GM19351 (cell line): ENCODE measurements at regions not wholly inside any gene's neighbourhood (a gene's known extent, or its start where the extent isn't known, plus 50 kb on each side); places are given as distances from the start of the nearest gene placed in this dataset.

Source experiments
- ATAC-seq: cut with Tn5 transposase; IDR thresholded peaks from one replicate; pipeline ENCODE4 v1.9.1; 2021; ENCODE audit warnings: mild to moderate bottlenecking, moderate library complexity; ENCODE audit not compliant: unreplicated experiment

DNA sequence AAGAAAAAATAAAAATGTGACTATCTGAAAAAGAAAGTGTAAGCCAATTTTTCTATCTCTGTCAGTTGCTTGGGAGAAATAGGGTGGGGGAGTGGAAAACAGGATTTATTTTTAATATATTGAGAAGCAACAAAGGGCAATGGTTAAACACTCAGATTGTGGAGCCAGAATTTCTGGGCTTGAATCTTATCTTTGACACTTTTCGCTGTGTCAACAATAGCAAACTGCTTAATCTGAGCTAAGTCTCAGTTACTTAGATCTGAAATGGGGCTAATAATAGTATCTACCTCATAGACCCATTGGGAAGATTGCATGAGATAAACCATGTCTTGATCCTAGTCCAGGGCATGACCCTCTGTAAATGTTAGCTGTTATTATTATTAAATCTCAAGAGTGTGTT lies 468.1 kb downstream of the ADGRL2 start:
- no peak for ATAC-seq

DNA sequence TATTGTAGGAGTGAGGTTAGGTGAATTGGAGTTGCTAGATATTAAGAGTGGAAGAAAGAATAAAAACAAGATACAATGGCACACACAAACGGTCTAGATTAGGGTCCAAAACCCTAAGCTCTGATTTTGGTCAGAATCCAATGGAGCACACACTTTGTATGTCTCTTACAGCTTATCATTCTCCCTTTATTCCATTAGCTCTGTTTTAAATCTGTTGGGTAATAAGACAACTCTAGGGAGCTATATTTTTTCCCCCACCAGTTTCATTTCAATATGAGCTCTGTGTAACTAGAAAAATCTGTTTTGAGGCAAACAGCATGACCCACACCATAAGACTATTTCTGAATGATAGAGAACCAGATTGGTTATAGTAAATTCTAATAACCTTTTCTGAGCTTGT lies 465.6 kb downstream of the ADGRL2 start:
- no peak for ATAC-seq

DNA sequence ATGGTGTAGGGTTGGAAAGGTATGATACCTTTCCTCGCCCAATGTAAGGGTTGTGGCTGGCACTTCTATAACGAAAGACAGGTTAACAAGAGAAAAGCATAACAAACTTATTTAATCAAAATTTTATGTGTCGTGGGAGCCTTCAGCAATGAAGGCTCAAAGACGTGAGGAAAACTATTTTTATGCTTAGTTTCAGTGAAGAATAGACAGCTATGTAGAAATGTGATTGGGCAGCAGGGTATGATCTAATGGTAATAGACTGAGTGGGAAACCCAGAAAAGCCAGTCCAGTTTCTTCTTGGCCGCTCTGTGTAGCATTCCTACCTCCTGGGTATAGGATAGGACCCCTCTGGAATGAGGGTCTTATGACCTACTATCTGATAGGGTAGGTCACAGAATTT lies 464.7 kb downstream of the ADGRL2 start:
- ATAC-seq: no peak

DNA sequence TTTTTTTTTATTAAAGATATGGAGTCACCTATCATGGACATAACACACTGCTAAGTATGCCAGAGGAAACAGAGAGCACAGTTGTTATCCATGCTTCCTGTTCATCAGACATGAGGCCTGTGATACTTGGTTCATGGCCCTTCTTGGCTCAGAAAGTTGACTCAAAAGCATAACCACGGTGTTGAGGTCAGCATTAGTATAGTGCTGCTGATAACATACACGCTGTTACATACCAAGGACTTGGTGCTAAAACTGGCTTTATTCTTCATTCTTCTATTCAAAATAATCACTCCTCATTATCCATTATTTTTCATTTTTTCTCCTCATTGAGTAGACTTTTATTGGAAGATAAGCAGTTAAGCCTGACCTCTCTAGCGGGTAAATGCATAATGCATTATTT lies 464.1 kb downstream of the ADGRL2 start:
- no peak for ATAC-seq

DNA sequence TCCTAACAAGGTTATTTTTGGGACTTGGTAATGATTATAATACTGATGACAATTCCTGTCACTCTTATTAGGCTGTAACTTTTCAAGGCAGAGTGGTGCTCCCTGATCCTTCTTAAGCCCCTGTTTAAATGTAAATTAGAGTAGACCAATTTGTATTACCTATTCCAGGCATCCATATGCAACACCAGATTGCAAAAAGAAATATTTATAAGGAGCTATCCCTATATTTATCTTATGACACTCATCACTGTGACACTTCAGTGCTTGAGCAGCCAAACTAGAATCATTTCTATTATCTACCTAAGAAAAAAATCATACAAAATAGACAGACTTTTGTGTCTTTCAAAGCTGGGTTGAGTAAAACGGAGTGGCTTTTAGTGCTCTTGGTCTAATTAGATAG lies 462.7 kb downstream of the ADGRL2 start:
- no peak for ATAC-seq

DNA sequence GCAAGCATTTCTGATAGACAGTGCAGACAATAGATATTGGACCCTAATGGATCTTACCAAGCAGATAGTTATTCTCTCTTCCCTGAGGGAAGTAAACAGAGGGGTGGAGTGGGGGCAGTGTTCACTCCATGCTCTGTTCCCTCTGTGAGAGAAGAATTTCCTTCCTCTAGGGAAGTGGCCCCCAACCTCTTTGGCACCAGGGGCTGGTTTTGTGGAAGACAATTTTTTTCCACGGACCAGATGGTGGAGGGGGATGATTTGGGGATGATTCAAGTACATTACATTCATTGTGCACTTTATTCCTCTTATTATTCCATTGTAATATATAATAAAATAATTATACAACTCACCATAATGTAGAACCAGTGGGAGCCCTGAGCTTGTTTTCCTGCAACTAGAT lies 459.9 kb downstream of the ADGRL2 start:
- no peak for ATAC-seq

DNA sequence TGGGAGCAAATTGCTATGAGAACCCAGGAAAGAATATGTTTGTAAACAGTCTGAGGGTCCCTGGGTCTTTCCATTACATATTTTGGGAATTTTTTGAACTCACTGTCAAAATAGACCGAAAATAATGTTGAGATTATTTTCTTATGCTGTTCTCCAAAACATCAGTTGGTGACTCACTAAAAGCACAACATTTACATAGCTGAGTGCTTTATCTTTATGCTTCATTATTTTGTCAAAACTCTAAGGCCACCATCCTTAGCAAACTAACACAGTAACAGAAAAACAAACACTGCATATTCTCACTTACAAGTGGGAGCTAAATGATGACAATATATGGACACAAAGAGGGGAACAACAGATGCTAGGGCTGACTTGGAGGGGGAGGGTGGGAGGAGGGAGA lies 459.3 kb downstream of the ADGRL2 start:
- no peak for ATAC-seq

DNA sequence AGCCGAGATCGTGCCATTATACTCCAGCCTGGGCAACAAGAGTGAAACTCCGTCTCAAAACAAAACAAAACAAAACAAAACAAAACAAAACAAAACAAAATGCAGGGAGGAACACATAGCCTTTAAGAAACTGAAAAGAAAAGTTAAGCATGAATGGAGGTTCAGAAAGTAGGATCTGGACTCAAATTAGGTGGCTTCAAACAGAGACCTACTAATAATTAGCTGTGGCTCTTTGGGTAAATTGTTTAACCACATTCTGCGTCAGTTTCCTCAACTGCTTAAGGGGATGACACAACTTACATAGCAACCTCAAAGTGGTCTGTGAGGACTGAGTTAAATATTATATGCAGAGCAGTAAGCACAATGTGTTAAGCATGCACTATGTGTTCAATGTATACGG lies 458.2 kb downstream of the ADGRL2 start:
- no peak for ATAC-seq

DNA sequence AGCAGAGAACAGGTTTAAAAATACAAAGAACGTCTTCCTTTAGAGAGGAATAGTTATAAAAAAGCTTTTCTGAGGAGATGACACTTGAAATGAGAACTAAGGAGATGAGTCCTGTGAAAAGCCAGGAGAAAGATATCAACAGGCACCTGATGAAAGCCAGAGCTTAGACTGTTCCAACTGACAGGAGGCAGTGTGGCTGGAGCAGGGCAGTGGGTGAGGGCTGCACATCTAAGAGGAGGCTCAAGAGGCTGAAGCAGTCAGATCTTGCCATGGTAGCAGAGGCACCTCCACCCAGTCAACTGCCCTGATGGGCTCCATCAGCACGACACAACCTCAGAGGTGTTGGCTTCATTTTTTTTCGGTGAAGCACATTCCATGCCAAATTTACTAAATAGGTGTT lies 445.3 kb downstream of the ADGRL2 start:
- ATAC-seq: no peak

DNA sequence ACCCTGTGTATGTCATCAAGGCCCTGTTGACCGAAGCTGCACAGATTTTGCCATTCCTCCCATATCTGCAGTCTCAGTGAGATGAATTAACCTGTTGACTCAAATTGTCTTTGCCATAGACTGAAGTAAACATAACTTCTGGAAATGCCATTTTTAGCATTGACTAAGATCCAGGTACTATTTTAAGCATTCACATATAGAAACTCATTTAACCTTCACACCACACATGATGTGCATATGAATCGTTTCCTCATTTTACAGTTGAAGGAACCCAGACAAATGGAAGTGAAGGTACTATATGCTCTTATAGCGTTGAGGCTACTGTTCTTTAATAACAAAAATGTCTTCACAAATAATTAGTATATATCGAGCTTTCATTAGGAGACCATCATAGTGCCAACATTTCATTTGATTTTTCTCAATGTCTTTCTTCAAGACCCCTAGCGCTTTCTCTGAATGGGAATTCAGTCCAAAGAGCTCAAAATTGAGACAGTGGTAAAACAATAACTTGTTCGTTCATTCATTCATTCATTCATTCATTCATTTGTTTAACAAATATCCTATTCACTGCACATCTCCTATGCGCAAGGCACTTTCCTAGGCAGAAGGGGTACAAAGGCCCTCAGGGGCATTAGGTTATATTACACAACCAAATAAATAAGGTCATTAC lies 444.7 kb downstream of the ADGRL2 start:
- ATAC-seq: no peak

DNA sequence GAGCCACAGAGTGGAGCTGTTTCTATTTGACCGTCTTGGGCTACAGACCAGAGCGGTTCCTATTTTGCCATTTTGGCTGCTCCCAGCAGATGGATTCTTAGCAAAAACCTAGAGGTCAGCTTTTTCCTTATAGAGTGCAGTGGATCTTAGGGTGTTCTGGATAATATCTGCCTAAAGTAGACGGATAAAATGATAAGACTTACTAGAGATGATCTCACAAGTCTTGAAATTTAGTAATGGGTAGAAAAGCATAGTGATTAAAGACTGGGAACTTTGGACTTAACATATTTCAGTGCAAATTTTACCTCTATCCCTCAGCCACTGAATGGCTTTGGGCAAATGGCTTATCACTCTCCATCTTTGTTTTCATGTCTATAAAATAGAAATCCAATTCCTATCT lies 439.8 kb downstream of the ADGRL2 start:
- ATAC-seq: no peak

DNA sequence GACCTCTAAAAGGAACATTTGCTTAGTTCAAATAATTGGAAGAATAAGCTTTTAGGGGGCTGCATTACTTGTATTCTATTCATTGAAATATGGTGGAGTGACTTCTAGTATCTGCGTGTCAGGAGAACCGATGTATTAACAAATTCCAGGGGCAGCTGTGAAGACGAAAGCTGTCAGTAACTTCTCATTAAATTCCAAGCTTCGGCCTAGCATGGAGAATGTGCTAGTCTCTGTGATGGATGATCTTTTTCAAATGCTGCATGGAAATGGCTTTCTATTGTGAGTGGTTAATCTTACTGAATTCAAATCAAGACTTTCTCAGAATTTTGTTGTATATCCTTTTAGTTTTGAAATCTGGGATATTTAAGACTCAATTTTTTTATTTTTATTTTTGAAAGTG lies 429.9 kb downstream of the ADGRL2 start:
- ATAC-seq: no peak

DNA sequence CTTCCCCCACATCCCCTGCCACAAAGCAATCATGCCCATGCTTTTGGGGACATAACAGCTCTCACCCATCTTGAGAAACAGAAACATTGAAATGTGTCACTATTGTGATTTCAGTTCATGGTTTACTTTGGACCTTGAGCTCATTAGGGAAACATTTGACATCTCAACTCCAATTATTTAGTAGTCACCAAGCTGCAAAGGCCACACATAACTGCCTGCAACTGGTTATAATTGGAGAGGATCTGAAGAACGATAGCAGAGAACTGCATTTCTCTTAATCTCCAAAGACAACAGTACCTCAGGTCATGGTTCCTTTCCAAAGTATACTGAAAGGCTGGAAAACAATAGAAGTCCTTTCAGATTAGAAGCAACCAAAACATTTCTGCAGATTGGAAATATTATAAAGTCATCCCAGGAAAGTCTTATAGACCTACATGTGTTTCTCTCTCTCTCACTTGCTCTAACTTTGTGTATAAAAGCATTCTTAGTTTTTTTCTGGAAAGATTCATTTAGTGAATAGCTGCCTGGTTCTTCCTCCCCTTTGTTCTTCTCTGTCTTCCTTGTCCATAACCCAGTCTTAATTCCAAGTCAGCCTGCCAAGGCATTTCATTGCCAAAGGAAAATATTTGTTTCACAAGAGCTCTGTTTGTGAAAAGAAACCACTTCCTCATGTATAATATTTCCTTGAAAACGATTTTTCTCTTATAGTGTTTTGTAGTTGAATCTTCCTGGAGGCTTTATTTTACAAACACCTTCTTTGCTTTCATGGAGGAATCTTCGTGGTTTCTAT lies 426.8 kb downstream of the ADGRL2 start:
- no peak for ATAC-seq

DNA sequence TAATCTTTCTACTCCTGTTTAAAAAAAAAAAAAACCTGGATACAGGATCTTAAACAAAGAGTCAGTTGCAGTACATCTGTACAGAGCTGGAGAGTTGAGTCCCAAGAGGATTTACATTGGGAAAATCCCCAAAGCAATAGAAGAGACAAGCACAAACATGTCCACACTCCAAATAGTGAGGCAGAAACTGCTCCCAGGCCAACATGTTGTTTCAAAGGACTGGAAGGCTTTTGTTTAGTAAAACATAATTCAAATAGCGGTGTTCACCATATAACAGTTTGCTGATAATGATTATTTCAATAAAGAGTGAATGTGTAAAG lies 425.4 kb downstream of the ADGRL2 start:
- no peak for ATAC-seq

DNA sequence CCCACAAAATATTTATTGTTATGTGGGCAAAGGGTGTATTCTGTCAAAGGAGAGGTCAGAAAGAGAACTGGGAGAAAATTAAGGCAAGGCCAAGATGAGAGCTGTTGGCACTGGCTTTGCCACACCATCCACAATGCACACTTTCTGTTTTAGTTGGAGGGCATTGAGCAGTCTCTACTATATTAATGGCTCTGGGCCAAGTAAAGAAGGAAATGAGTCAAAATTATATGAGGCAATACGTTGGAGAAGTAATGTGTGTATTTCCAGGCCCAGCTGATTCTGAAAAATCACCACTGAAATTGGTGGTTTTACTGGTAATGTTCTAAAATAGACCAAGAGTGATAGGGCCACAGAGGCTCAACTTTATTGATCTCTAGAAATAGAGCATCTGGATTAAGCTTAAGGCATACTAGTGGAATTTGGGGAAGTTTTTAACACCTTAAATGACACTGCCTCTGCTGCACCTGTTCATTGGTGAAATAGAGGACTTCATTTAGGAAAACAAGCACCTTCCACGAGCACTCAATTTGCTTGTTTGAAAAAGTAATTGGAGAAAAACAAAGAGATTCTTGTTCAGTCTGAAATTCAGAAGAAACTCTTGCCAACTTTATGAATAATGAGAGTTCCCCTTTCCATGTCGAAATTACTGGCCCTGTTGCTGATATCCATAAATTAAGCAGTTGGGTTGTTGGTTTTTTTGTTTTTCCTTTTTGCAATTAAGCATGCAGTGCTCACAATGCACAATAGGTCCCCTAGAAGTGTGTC lies 424.9 kb downstream of the ADGRL2 start:
- no peak for ATAC-seq

DNA sequence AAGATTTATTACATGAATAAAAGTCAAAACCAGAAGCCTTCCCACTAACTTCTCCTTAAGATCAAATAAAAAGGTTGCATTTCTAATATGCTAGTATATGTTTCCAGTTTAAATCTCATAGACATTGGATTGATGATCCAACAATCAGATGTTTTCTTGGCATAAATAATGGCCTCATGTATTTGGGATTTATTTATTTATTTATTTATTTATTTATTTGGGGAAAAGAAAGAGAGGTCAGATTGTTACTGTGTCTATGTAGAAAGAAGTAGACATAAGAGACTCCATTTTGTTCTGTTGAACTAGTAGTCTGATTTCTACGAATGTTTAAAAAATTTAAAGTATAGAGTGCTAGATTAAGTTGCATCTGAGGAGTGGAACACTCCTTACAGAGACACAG lies 422.4 kb downstream of the ADGRL2 start:
- no peak for ATAC-seq

DNA sequence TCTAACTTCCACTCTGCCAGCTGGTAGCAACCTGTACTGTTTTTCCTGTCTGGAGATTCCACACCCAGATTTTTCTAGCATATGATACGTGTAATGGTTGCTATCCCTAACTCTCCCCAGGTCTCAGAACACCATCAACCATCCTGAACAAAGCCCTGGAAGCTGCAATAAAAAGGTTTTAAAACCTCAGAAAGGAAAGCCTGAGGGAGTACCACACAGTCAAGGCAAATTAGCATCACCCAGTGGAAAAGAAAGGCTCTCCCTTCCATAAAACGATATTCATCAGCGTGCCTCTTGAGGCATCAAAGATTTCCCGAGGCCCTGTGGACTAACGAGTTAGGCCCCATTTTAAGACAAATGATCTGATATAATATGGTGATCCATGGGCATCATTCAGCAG lies 421.0 kb downstream of the ADGRL2 start:
- ATAC-seq: no peak

DNA sequence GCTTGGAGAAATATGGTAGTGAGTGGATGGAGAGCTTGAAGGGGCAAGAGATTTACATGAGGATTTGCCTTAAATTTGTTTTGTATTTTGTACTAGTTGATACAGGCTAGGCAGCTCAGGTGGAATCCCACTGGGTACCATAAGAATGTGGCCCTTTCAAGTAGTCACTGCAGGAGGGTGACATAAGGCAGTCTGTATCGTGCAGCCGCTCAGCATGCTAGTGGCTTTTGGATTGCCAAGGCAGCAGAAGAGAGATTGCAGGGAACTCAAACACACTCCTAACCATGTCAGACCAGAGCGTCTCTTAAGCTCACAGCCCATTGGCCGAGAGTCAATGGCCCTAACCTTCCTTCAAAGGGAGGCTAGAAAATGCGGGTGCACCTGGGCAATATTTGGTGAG lies 420.0 kb downstream of the ADGRL2 start:
- no peak for ATAC-seq

DNA sequence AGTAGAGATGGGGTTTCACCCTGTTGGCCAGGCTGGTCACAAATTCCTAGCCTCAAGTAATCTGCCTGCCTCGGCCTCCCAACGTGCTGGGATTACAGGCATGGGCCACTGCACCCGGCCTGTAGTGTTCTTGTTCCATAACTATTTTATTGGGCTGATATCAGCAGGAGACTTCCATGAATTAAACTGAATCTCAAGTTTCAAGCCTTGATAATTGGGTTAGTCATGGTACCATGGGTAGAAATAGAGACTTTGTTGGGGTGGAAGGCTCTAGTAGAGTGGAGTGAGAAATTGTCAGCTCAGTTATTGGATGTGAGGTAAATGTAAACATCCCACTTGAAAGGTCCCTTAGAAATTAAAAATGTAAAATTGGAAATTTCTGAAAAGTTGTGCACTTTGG lies 419.1 kb downstream of the ADGRL2 start:
- ATAC-seq: no peak

DNA sequence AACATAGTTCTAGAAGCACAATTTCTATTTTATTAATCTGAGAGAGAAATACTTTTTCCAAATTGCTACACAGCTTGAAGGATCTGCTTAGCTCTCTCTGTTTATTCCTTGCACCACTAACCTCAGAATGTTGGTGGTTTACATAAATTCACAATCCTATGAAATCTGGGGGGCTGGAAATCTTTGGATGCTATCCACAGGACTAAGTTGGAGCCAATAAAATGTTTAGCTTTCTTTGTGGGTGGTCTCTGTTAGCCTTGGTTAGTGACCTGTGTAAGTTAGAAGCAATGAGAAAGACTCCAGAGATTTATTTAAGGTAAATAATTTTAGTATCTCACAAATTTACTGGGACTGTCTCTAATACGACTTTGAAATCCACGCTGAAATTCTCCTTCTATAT lies 418.1 kb downstream of the ADGRL2 start:
- no peak for ATAC-seq

DNA sequence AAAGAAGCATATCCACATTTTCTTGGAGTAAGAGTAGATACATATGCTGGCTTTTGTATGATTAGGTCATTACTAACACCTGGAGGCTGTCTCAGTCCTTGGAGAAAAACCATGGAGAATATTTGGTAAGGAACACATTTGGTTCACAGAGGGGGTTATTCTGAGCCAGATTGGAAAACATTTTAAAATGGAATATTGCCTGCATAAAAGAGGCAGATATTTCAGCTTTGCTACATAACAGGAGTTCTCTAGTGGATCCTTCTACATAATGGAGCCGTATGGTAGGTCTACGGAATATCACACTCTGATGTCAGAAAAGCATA lies 415.1 kb downstream of the ADGRL2 start:
- ATAC-seq: no peak

DNA sequence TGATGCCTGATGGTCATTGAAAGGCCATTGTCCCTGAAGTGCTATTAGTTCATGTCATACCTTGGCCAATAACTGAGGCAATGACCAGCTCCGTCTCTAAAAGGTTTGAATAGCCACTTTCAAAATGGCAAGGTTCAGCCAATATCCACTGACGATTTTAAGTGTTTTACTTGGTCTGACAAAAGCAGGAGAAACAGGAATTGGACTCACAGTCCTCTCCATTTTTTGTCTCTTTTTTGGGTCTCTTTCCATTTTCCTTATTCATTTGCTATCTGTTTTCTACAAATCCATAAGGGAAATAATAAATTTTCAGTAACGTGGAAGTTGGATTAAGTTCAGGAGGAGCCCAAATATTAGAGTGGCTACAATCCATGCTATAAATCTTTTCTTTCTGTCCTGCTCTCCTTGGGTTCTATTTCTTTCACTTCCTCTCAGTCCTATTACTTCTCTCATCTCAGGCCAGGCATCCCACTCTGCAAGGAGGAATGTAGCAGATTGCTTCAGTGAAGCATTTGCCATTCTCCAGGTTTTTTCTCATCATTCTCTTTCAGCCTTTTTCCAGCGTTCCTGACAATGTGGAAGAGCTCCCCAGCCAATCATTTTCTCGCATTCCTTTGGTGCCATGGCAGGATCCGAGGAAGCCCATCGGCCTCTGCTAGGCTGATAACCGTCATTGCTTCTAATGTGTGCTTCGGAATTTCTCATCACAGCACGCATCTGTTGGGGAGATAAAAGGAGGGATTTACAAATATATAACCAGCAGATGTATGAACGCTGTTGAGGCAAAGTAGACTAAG lies 414.5 kb downstream of the ADGRL2 start:
- no peak for ATAC-seq
